ENCODE measurements at regions not wholly inside any gene's neighbourhood (a gene's known extent, or its start where the extent isn't known, plus 50 kb on each side); places are given as distances from the start of the nearest gene placed in this dataset.
A peak's percentile ranks its signal among the peaks of the same experiment; 100 is the strongest.
"Not testable (repeated sequence)": the region's sequence is repeated elsewhere in the genome, so short reads cannot be mapped to it uniquely, and the experiment has no call there.

DNA sequence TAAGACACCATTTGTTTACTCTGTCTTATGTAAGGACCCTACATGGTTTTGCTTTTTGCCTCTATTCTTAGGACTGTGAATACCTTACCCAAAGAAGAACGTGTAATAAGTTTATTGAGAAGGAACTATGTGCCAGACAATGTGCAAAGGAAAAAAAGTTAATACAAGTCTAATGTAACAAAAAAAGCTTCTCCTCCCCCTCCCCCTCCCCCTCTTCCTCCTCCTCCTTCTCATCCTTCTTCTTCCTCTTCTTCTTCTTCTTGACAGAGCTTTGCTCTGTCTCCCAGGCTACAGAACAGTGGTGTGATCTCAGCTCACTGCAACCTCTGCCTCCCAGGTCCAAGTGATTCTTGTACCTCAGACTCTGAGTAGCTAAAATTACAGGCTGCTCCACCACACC lies 50.9 kb upstream of the MITF start:
- DNase-seq = no peak

DNA sequence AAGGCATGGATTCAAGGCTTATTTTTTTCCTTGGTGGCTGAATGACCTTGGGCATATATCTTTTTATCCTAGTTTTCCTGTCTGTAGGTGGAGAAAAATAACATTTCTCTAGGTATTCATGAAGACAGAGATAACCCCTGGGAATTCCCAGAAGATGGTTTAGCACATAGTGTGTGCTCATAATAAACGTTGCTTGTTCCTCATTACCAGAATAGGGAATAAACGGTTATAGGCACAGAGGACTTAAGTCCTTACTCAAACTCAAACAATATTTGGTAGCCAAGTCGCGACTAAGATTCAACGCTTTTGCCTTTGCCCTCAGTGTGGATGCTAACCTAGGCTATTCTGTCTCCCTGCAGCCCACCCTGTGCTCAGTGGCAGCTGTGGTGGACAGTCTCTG lies 51.6 kb upstream of the MITF start:
- no peak for DNase-seq

GRCh38 chr3:69686056-69686455 lies 53.2 kb upstream of the MITF start:
- DNase-seq = no peak

DNA sequence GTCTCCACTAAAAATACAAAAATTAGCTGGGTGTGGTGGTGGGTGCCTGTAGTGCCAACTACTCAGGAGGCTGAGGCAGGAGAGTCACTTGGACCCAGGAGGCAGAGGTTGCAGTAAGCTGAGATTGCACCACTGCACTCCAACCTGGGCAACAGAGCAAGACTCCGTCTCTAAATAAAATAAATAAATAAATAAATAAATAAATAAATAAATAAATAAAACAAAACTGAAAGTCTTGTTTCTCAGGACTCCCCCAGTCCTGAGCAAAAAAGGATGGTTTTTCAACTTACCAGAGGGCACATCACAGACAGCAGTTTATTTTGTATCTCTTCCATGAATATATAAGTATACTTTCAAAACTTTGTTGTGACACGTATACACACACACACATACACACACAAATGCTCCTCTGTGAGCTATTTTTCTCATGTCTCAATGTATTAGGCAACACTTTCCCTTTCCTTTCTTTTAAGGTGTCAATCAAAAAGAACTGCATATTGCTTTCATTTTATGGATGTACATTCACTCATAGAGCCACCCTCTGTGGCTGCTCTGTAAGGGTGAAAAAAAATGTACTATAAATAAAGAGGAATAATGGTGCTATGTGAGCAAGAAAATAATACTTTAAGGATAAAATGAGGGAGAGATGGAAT lies 54.8 kb upstream of the MITF start:
- no peak for DNase-seq

DNA sequence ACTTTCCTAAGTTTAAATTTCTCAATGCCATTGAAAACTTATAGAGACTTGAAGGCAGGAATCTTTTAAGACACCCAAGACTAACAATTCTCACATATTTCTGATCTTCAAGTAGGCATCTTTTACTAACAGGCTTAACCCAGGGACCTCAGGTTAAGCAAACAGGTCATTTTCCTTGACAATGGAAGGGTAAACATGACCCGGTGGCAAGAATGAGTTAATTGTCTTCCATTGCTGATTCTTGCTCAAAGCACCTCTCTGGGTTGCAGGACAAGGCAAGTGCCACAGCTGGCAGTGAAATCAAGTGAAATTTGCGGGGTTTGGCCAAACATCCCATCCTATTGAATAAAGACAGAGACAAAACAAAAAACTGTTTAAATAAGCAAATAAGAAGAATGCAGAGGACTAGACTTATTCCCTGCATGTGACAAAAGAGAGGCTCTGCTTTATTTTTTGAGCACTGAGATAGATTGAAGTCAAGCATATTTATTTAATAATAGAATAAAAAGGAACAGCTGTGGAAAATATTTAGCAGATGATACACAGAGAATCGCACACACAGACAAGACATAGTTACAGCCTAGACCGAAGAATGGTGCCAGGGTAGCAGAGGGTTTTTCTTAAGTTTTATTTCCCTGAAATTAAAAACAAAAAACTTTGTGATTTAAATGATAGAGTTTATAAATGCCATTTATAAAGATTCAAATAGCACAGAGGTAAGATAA lies 56.0 kb upstream of the MITF start:
- DNase-seq = no peak

DNA sequence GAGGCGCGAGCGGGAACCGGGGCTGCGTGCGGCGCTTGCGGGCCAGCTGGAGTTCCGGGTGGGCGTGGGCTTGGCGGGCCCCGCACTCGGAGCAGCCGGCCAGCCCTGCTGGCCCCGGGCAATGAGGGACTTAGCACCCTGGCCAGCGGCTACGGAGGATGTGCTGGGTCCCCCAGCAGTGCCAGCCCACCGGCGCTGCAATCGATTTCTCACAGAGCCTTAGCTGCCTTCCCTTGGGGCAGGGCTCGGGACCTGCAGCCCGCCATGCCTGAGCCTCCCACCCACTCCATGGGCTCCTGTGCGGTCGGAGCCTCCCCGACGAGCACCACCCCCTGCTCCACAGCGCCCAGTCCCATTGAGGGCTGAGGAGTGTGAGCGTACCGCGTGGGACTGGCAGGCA lies 61.8 kb upstream of the MITF start:
- not testable (repeated sequence) for DNase-seq

- DNase-seq = peak; percentile 50
Observed at GRCh38 chr3:69675786-69676530, 63.3 kb upstream of the MITF start.

GRCh38 chr3:69674752-69675151 lies 64.5 kb upstream of the MITF start:
- DNase-seq = no peak

- DNase-seq = peak; percentile 74
Observed at GRCh38 chr3:69671082-69671952, 67.9 kb upstream of the MITF start.

DNA sequence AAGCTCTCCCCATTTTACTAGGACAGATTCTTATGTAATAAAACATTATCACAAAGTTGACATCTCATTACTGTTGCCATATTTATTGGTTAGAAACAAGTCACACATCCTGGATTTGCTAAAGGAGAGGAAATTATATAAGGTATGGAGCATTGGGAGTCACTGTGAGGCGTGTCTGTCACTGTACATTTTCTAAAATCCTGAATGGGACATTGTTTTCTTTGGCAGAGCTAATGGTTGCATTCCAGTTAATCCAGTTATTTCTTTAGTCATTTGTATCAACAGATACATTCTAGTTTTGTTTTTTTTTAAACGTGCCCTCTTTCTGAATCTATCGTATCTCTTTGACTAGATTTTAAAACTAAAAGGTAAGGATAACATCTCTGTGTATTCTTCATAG lies 70.2 kb upstream of the MITF start:
- DNase-seq = no peak

DNA sequence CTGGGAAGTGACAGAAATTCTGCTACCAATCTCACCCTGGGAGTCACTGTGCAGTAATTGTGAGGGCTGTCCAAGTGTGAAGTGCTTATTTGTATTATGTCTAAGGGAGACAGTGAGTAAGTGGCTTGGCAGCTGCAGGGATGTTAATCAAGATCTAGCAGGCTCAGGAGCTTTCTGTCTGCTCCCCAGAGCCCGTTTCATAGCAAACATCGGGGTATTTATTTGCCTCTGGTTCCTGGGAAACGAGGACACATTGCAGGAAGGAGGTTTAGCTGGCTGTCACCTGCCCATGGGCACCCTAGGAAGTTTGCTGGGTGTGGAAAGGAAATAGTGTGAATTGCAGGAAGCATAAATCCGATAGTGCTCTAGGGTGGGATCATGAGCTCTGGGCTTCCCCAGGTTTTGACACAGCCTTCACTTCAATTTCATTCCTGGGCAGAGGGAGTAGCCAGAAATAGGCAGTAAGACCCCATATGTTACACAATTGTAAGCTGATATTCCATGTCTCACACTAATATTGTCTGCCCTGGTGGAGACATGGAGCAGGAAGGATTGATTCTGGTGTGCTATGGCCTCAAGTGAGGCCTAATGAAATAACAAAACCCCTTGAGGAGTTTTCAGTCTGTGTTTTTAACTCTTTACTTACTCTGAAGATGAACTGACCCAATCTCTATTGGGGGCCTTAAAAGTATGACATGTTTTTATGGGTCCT lies 74.1 kb upstream of the MITF start:
- peak; percentile 34 for DNase-seq

DNA sequence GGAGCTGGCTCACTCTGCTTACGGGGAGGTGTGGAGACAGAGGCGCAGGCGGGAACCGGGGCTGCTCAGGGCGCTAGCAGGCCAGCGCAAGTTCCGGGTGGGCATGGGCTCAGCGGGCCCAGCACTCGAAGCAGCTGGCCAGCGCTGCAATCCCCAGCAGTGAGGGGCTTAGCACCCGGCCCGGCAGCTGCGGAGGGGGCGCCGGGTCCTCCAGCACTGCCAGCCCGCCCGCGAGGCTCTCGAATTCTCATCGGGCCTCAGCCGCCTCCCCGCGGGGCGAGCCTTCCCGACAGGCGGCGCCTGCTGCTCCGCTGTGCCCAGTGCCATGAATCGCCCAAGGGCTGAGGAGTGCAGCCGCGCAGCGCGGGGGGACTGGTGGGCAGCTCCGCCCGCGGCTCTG lies 78.6 kb upstream of the MITF start:
- no peak for DNase-seq

DNA sequence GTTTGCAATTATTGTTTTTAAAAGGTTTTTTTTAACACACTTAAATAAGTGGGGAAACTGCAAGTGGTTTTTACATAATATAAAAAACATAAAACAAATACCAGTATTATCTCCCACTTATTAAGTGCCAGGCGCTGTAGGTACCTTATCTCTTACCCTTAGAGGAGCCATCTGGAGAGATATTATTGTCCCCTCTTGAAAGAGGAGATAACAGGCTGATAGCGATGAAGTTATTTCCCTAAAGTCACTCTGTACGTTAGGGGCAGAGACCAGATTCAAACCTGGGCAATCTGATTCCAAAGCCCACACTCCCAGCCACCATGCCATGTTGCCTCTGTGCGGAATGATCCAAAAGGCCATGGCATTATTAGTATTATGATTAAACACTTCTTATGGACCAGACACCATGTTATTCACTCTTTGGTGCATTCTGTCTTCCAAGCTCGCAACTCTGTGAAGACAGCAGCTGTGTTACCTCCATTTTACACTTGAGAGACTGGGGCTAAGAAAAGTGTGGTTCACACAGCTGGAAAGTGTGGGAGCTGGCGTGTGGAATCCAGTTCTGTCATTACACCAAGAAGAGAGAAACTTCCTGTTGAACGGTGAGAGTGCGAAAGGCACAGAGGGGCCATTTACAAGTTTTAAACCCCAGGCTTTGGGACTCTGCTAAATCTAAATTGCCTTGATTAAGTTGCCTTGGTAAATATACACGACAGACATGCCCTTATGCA lies 79.9 kb upstream of the MITF start:
- no peak for DNase-seq

DNA sequence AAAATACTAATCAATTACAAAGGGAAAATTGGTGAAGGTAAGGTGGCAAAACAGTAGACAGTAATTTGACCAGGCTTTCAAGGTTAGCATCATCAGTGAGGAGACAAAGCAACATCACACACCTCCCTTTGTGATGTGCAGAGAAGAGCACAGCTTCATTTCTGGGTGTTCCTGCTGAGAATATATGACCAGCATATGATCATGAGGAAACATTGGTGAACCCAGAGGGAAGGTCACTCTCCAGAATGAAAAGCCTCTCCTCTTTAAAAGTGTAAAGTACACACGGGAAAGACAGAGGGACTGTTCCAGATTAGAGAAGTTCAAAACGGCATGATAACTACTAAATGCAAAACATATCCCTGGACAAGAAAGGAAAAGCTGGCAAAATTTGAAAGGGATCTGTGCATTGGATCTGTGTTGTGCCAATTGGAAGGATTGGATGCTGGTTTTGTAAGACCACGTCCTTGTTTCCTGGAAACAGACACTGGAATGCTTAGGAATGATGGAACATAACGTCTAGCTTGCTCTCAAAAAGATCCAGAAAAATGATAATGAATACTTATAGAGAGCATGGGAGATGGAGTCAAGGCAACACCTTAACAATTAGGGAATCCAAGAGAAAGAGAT lies 80.6 kb upstream of the MITF start:
- no peak for DNase-seq

GRCh38 chr3:69657030-69657429 lies 82.2 kb upstream of the MITF start:
- not testable (repeated sequence) for DNase-seq

DNA sequence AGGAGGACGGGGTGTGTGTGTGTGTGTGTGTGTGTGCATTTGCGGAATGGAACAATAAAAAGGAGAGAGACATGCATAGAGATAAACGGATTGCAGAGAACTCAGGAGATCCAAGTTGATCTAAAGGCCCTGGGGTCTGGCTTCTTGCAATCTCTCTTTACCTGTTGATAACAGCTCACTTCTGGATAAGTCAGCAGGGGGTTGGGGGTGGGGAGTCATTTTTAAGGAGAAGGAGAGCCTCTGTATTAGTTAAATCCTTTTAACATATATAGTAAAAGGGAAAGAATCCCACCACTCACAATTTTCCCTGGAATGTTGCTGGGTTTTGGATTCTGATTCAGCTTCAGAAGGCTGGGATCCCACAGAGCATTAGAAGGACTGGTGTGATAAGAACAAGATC lies 87.5 kb upstream of the MITF start:
- no peak for DNase-seq

GRCh38 chr3:69650066-69650419 lies 89.2 kb upstream of the MITF start:
- no peak for DNase-seq

DNA sequence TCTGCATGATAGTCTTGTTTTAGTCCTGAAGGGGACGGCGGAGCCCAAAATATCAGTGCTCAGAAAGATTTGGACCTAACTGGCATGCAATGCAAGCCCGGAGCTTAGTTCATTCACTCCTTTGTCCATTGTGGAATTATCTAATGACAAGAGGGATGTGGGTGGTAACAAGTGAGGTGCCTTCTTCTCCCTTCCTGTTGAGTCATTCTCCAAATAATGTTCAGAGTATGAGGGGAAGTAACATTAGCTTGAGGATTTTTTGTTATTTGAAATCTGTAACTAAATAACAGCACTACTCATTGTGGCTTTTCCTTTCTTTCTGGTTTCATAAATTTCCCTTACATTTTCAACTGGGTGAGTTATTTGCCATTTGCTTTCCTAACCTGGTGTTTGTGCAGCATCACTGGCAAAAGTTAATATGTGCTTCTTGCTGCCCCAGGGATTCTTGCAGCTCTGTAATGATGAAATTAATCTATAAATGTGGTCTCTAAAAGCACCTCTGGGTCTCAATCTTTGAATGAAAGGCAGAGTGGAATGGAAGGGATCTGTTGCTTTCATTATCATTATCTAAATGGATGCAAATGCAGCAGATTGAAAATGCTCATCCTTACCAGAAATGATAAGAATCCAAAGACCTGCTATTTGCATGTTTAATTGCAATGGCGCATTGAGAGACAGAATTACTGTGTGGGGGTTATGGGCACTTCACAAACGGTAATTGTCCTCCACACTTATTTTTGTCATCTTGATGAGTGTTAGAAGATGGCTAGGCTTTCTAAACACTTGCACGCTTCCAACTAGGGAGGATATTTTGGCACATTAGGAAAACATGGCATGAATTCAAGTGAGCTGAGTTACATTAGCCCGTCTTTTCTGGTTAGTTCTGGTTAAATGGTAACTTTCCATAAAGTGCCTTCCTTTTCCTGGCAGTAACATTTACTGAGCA lies 89.9 kb upstream of the MITF start:
- DNase-seq = no peak

- no peak for DNase-seq
Observed at GRCh38 chr3:69648126-69648525, 91.1 kb upstream of the MITF start.

GRCh38 chr3:69647511-69648110 lies 91.7 kb upstream of the MITF start:
- DNase-seq = no peak
